CD14-positive monocyte (primary cell): ENCODE measurements at regions not wholly inside any gene's neighbourhood (a gene's known extent, or its start where the extent isn't known, plus 50 kb on each side); places are given as distances from the start of the nearest gene placed in this dataset.

Experiments used
- DNase-seq, 3 donors: peaks; one replicate each; pipeline ENCODE4 v3.0.0-alpha.2; 2011 to 2022
- H2AFZ ChIP-seq: 2 replicates; pipeline ENCODE4 v1.6.0; 2012; ENCODE audit warnings: mild to moderate bottlenecking, low read depth, low read length, inconsistent platforms; ENCODE audit not compliant: insufficient read depth, poor library complexity, severe bottlenecking
- H3K27ac ChIP-seq, 2 donors: 1 replicate in 1 of 2; 2 replicates in 1 of 2; pipeline ENCODE4 v1.5.1; 2012 to 2013; ENCODE audit warnings: low read length in 2 of 2, control low read depth in 1 of 2, inconsistent platforms in 1 of 2, low read depth in 1 of 2, mild to moderate bottlenecking in 1 of 2
- H3K27me3 ChIP-seq, 2 donors: one replicate each; pipeline versions ENCODE4 v1.6.0 to v1.6.1; 2011 to 2013; ENCODE audit warnings: low read length in 2 of 2; ENCODE audit not compliant: control insufficient read depth in 2 of 2, insufficient read depth in 2 of 2
- H3K36me3 ChIP-seq, 2 donors: replicated peaks in 1 of 2; 1 replicate in 1 of 2; 2 replicates in 1 of 2; pipeline versions ENCODE4 v1.5.1 to v1.6.1; 2012 to 2013; ENCODE audit warnings: low read length in 2 of 2, control low read depth in 1 of 2, inconsistent platforms in 1 of 2, mild to moderate bottlenecking in 1 of 2; ENCODE audit not compliant: insufficient read depth in 2 of 2, control insufficient read depth in 1 of 2
- H3K4me1 ChIP-seq, 2 donors: 1 replicate in 1 of 2; 2 replicates in 1 of 2; pipeline versions ENCODE4 v1.5.1 to v1.6.1; 2012 to 2013; ENCODE audit warnings: low read length in 2 of 2, control low read depth in 1 of 2, inconsistent platforms in 1 of 2, mild to moderate bottlenecking in 1 of 2, moderate library complexity in 1 of 2; ENCODE audit not compliant: insufficient read depth in 2 of 2, control insufficient read depth in 1 of 2
- H3K4me2 ChIP-seq: replicated peaks from 2 replicates; pipeline ENCODE3; 2012; ENCODE audit warnings: low read length, moderate library complexity, mild to moderate bottlenecking; ENCODE audit not compliant: poor library complexity, severe bottlenecking; ENCODE audit errors: extremely low read depth
- H3K4me3 ChIP-seq, 3 experiments: fragments of 200-600 bp in 1 of 3; sonication (generic) in 1 of 3; replicated peaks in 1 of 3; 1 replicate in 2 of 3; 2 replicates in 1 of 3; pipeline ENCODE4 v1.5.1; 2011 to 2013; ENCODE audit warnings: low read length in 3 of 3, mild to moderate bottlenecking in 3 of 3, control low read depth in 2 of 3, low read depth in 2 of 3, inconsistent platforms in 1 of 3, moderate library complexity in 1 of 3
- H3K79me2 ChIP-seq: 2 replicates; pipeline ENCODE4 v1.6.0; 2012; ENCODE audit warnings: mild to moderate bottlenecking, control low read depth, inconsistent platforms, low read length, moderate library complexity; ENCODE audit not compliant: insufficient read depth
- H3K9ac ChIP-seq: 2 replicates; pipeline ENCODE4 v1.6.0; 2017; ENCODE audit warnings: low read length, mild to moderate bottlenecking; ENCODE audit not compliant: insufficient read depth, poor library complexity, severe bottlenecking
- H3K9me3 ChIP-seq, 2 donors: replicated peaks in 1 of 2; 1 replicate in 1 of 2; 2 replicates in 1 of 2; pipeline versions ENCODE4 v1.5.1 to v1.6.1; 2012 to 2013; ENCODE audit warnings: low read length in 2 of 2, control low read depth in 1 of 2; ENCODE audit not compliant: control insufficient read depth in 1 of 2, insufficient read depth in 1 of 2
- H4K20me1 ChIP-seq: 2 replicates; pipeline ENCODE4 v1.6.0; 2012; ENCODE audit warnings: mild to moderate bottlenecking, low read length, control low read depth, moderate library complexity; ENCODE audit not compliant: insufficient read depth
- H3K27ac Mint-ChIP-seq, 7 donors: one replicate each; pipeline ENCODE4 v1.8.0; 2020; ENCODE audit warnings: mild to moderate bottlenecking in 7 of 7, mixed read lengths in 7 of 7, moderate library complexity in 6 of 7, inconsistent platforms in 2 of 7
- H3K27me3 Mint-ChIP-seq, 3 donors: one replicate each; pipeline ENCODE4 v1.8.0; 2021 to 2022; ENCODE audit warnings: low read depth in 3 of 3, mild to moderate bottlenecking in 3 of 3, mixed read lengths in 3 of 3, moderate library complexity in 3 of 3, inconsistent platforms in 1 of 3
- H3K36me3 Mint-ChIP-seq, 2 donors: one replicate each; pipeline ENCODE4 v1.8.0; 2020; ENCODE audit warnings: mixed read lengths in 2 of 2, inconsistent platforms in 1 of 2, mild to moderate bottlenecking in 1 of 2
- H3K4me1 Mint-ChIP-seq: one replicate; pipeline ENCODE4 v1.8.0; 2020; ENCODE audit warnings: mild to moderate bottlenecking, mixed read lengths
- H3K4me3 Mint-ChIP-seq, 2 donors: one replicate each; pipeline ENCODE4 v1.8.0; 2020; ENCODE audit warnings: mild to moderate bottlenecking in 2 of 2, mixed read lengths in 2 of 2, moderate library complexity in 1 of 2
- H3K9me3 Mint-ChIP-seq, 7 donors: one replicate each; pipeline ENCODE4 v1.8.0; 2020 to 2022; ENCODE audit warnings: mixed read lengths in 7 of 7, mild to moderate bottlenecking in 6 of 7, moderate library complexity in 6 of 7, inconsistent platforms in 2 of 7
- WGBS: methylation state at CpG from one replicate; pipeline ENCODE4 v1.1.5; 2013; ENCODE audit warnings: missing lambda C conversion rate; ENCODE audit not compliant: insufficient coverage; 5-methylcytosine and 5-hydroxymethylcytosine counted together
- intact Hi-C, 2 donors: fragments of 100-400 bp; cut with micrococcal nuclease; formaldehyde crosslinking; loops; one replicate each; pipeline versions ENCODE4 v1.15.0 to v1.15.1; 2023
- TF ChIP-seq, protein P1 (sequence below): fragments of 200-600 bp; IDR thresholded peaks from one replicate; pipeline ENCODE4 v1.8.0; 2022; ENCODE audit warnings: antibody characterized with exemption, mild to moderate bottlenecking

DNA sequence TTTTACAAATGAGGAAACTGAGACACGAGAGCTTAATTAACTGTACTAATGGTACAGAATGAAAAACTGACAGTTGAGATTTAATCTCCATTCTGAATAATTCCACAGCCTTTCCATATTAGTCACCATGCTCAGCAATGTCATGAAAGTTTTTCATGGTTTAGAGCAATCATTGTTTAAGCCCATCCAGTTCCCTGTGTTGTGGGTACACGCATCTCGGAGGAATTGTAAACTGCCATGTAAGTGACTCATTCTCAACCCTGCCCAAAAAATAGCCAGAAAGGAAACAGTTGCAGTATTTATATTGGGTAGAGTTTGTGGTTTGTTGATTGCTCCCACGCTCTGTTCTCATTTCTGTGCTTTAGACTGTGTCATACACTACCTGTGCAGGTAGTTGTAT lies 1790.8 kb downstream of the LRRC4C start:
- TF ChIP-seq, protein P1, sequence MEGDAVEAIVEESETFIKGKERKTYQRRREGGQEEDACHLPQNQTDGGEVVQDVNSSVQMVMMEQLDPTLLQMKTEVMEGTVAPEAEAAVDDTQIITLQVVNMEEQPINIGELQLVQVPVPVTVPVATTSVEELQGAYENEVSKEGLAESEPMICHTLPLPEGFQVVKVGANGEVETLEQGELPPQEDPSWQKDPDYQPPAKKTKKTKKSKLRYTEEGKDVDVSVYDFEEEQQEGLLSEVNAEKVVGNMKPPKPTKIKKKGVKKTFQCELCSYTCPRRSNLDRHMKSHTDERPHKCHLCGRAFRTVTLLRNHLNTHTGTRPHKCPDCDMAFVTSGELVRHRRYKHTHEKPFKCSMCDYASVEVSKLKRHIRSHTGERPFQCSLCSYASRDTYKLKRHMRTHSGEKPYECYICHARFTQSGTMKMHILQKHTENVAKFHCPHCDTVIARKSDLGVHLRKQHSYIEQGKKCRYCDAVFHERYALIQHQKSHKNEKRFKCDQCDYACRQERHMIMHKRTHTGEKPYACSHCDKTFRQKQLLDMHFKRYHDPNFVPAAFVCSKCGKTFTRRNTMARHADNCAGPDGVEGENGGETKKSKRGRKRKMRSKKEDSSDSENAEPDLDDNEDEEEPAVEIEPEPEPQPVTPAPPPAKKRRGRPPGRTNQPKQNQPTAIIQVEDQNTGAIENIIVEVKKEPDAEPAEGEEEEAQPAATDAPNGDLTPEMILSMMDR = no peak
- H3K4me3 ChIP-seq = no peak overlapping the region
- no peak overlapping the region for H3K27ac ChIP-seq
- H3K36me3 Mint-ChIP-seq = no peaks in the 10 kb centered on the region
- H3K36me3 ChIP-seq = no peaks in the 10 kb centered on the region
- intact Hi-C loops = no loop called here
- no peak overlapping the region for H3K9ac ChIP-seq
- H3K27me3 ChIP-seq = no peaks in the 10 kb centered on the region
- no peak for DNase-seq
- no peak overlapping the region for H3K4me2 ChIP-seq
- no peaks in the 10 kb centered on the region for H3K79me2 ChIP-seq
- H2AFZ ChIP-seq = no peak overlapping the region
- no peaks in the 10 kb centered on the region for H3K27me3 Mint-ChIP-seq
- H3K27ac Mint-ChIP-seq = no peak overlapping the region
- no CpG with 5 or more reads among the region's 4 CpGs for WGBS
- H3K9me3 ChIP-seq = peaks cover 6 to 12% of the 10 kb centered on the region in 2 donors
- H3K4me1 ChIP-seq = no peaks in the 10 kb centered on the region
- no peaks in the 10 kb centered on the region for H4K20me1 ChIP-seq
- H3K9me3 Mint-ChIP-seq = peaks cover 4 to 15% (median 12%) of the 10 kb centered on the region in 7 donors
- no peaks in the 10 kb centered on the region for H3K4me1 Mint-ChIP-seq
- no peak overlapping the region for H3K4me3 Mint-ChIP-seq

- no peak for DNase-seq
- no peak overlapping the region for H3K4me3 ChIP-seq
- intact Hi-C loops = no loop called here
- no peak overlapping the region for H3K27ac ChIP-seq
- Mint-ChIP-seq H3K9me3 (peaks cover 7 to 25% (median 14%) of the 10 kb centered on the region in 7 donors), H3K27ac (no peak overlapping the region), H3K27me3 (no peaks in the 10 kb centered on the region), H3K36me3 (no peaks in the 10 kb centered on the region), H3K4me3 (no peak overlapping the region), H3K4me1 (no peaks in the 10 kb centered on the region)
- peaks cover 14 to 15% of the 10 kb centered on the region in 2 donors for H3K9me3 ChIP-seq
- H3K4me1 ChIP-seq = no peaks in the 10 kb centered on the region
- H3K79me2 ChIP-seq = no peaks in the 10 kb centered on the region
- no peak overlapping the region for H2AFZ ChIP-seq
- H3K4me2 ChIP-seq = no peak overlapping the region
- no peak overlapping the region for H3K9ac ChIP-seq
- no peaks in the 10 kb centered on the region for H3K36me3 ChIP-seq
- 93% methylated on average over 6 of the region's 6 CpGs for WGBS
- TF ChIP-seq, protein P1 = no peak
- no peaks in the 10 kb centered on the region for H3K27me3 ChIP-seq
- H4K20me1 ChIP-seq = no peaks in the 10 kb centered on the region
Observed at GRCh38 chr11:39664023-39664422, 1795.4 kb downstream of the LRRC4C start.
